HG03439 (cell line): ENCODE measurements at regions not wholly inside any gene's neighbourhood (a gene's known extent, or its start where the extent isn't known, plus 50 kb on each side); places are given as distances from the start of the nearest gene placed in this dataset.

Experiments used
- ATAC-seq: cut with Tn5 transposase; IDR thresholded peaks from one replicate; pipeline ENCODE4 v1.9.1; 2021; ENCODE audit warnings: mild to moderate bottlenecking, moderate library complexity; ENCODE audit not compliant: unreplicated experiment

DNA sequence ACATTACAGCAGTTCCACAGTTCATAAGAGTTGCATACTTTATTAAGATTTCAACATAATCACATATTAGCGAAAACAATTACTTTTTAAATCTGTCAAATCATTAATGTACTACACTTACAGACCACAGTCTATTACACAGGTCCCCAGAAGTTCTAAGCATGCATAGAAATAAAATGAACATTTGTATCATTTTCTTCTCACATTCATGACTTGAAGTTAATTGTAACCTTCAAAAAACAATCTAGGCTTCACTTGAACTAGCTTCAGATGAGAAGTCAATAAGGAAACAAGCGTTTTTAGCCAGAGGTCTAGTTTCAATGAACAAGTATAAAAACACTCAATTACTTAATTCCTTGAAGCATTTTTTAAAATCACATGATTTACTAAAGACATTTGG lies 238.3 kb downstream of the HACE1 start:
- ATAC-seq = no peak

DNA sequence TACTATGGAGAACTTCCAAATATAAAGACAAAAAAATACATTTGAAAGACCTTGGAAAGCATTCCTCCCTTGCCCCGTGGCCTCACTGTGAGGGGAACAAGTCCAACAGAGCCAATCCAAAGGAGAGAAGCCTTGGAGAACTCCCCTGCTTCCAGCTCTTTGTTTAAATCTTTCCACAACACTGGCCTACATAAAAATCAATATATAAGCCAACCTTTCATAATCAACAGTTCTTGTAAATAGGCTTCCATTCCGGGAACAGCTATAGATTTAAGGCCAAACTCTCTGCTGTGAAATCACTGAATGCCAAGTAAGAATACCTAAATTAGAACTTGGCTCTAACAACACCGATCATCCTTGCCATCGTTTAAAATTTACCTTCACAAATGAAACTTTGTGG lies 242.1 kb downstream of the HACE1 start:
- ATAC-seq = no peak

DNA sequence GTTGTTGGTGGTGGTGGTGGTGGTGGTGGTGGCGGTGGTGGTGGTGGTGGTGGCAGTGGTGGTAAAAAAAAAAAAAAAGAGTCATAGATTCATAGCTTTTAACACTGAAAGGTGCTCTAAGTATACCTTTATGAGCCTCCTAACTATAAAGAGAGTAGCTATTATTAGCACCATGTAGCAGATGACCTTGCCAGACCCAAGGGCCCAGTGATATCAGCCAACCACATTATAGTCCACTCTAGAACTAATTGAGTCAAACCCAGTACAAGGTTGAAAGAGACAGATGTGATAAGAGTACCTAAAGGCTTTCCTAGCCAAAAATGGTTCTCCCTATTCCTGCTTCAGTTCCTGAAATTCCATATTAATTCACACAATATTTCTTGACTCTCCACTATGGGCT lies 245.3 kb downstream of the HACE1 start:
- no peak for ATAC-seq

DNA sequence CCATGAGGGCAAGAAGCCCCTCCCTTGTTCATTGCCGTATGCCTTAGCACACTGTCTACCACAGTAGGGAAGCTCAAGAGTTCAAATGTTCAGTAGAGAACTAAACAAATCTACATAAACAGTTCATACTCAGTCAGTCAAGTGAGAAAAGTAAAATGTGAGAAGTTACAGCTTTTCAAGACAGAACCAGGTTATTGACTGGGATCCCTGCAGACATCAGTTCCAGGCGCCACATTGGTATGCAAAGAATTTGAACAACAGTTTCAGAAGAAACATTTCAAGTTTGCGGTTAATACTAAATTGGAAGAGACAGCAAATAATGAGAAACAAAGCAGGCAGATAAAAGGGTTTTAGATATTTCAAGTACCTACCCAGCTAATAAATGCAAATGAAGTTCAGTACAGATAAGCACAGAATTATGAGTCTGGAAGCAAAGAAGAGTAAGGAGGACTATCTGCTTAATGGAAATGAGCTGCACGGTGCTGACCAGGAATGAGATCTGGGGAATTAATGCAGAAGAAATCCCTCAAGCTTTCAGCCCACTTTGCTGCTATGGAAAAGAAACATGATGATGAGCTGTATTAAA lies 246.2 kb downstream of the HACE1 start:
- ATAC-seq = no peak

DNA sequence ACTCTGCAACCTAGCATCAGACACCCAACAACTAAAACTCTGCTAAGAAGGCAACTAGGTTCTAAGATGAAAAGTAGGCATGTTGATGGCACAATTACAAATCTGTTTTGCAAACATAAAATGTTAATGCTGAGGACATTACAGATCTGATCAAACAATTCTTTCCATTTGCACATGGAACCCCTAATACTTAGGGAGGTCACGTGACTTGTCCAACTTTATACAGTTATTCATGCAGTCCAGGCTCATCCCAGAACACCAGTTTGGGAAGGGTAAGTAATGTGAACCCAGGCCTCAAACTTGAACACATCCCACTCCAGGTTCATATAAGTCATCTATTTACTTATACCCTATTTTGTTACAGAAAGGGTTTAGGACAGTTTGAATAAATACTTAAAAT lies 247.2 kb downstream of the HACE1 start:
- no peak for ATAC-seq

DNA sequence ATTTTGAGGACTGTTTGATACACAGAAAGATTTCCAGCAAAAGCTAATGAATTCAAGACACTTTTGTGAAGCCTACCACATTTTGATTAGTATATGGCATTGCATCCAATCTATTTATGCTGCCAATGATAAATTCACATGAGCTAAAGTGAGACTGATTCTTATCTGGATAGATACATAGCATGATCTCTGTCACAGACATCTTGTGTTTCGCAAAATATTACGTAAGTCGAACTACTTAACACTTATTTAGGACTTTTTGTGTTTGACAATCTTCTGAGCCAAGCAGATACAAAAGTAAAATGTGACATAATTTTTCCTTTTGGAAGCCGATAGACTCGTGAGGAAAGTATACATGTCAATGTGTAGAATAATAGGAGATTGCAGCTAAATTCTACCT lies 251.6 kb downstream of the HACE1 start:
- ATAC-seq = no peak

DNA sequence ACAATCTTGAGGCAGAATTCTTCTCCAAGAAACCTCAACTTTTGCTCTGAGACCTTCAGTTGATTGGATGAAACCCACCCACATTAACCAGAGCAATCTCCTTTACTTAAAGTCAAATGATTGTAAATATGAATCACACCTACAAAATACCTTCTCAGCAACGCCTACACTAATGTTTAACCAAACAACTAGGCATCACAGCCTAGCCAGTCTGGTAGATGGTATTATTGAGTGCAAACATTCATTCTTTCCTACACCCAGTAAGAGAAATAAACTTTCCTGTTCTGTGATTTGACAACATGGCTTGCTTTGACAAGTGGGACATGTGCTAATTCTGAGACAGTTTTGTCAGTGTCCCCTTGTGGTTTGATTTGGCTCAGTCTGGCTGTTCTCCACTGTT lies 252.2 kb downstream of the HACE1 start:
- ATAC-seq = no peak

DNA sequence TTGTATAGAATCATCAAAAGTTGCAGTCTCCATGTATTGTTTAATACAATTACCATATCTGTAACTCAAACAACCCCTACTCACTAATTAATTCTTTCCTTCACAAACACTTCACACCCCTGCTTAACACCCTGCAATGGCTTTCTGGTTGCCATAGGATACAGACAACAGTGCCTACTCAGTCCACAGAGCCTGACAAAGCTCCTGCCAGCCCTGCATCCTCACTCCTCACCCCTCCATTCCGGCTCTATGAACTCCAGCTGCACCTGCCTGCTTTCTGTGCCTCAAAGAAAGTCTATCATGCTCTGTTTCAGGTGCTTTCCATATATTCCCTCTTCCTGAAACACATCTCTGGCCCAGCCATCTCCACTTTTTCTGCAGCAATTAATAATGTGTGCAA lies 253.4 kb downstream of the HACE1 start:
- ATAC-seq = no peak

DNA sequence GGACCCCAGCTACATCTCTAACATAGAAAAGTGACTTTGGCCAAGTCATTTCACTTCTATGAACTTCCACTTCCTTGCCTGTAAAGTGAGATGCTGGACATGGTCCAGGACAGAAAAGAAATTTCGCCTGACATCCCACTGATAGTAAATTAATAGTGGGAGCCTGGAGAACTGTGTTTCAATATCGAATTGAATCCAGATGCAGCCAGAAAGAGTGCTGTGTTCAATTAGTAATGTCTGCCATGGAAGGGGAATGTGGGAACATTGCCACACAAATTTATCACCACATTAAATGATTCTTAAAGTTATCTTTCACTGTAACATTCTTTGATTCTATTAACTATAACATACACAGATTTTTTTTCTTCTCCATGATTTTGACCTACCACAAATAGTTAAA lies 255.0 kb downstream of the HACE1 start:
- no peak for ATAC-seq

DNA sequence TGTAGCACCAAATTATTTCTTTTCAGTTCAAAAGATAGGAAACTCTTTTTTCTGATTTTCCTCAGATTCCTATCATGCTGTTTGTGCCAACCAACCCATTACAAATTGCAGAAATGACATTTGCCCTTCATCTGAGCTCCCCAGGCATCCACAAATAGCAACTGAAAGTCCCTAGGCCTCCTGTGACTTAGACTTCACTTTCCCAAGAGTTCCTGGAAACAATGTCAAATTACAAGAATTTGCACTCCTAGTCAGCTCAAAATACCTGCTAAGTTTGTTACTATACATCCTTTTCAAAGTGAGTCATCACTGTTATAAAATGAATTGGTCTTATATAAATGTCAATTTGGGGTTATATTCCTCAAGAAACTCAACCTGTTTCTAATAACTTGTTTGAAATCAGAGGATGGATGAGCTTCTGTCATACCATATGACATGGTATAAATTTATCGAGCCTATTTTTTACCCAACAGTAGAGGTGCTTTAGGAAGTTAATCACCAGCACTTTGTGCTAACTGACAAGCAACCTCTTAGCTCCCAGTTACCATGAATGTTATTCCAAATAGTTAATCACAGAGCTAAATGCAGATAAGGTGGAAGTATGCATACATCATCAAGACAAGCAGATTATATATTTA lies 256.5 kb downstream of the HACE1 start:
- no peak for ATAC-seq

DNA sequence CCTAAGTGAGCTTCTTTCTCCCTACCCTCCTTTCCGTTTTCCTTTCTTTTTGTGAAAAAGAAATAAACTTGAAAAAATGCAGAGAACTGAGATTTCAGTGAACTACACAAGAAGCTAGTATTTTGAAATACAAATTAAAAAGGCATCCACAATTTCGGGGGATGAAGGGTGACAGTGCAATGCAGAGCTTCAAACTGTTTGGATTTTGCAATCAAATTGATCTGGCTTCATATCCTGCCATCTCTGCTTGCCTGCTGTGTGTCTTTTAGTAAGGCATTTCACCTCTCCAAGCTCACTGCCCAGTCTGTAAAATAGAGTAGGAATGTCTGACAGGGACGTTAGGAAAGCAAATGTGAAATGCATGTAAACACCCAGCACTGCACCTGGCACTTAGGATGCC lies 258.0 kb downstream of the HACE1 start:
- ATAC-seq = no peak

DNA sequence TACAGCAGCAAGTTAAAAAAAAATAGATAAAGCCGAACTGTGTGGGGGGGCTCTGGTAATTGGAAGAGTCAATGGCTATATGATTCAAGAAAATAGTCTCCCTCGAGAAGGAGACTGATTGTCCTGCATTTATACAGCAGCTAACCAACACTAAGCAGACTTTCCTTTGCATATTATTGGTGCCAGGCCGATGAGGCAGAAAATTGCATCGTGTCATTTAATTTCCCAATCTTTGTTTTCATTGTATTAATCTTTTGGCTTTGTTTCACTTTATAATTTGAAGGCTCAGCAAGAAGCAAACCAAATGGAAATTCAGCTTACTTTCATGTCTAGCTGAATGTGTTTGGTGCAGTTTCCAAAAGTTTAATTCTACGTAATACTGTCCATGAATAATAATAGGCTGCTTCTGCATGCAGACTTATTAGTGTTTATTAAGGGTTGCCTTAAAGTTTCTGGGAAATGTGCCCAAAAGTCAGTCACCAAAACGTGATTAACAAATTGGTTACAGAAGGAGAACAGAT lies 258.5 kb downstream of the HACE1 start:
- ATAC-seq = no peak

DNA sequence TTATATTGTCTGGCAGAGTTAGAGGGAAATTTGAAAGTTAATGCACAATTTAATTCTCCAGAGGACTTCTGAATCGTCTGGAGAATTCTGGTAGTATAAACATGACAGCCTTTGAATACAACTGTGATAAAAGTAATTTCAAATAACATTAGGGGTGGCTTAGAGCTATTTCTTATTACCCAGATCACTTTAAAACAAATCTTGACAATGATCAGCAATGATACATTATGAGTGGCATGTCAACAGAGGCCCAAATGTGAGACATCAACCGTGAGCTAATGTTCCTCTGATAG lies 259.1 kb downstream of the HACE1 start:
- ATAC-seq = no peak

DNA sequence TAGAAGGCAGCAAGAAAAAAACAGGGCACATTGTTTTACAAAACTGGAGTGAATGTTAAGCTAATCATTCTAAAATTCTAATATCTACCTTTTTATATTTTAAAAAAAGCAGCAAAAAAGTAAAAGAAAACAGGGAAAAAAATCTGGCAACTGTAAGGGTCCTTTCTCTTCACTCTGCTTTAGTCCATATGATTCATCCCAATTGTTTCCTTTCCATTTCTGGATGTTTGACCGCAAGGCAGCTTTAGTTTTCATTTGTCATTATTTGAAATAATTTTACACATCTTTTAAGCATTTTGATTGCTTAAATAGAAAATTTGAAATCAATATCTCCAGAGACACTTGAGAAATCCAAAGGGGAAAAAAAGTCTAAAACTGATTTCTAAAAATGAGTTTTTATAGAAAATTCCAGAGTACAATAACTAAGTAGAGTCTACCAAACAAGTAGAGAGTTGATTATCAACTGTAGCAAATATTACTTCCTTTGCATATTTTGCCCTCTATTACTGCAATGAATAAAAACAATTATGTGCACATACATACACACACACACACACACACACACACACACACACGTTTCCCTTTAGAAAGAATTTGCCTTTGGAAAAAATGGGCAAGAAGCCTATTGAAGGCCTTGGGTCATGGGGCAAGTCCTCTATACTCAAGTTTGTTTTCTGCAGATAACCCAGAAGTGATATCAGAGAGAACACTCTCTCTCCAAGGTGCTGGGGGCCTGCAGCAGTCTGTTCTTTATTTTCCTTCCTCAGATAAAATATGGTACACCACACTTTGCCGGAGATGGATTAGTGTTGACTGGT lies 259.7 kb downstream of the HACE1 start:
- no peak for ATAC-seq

DNA sequence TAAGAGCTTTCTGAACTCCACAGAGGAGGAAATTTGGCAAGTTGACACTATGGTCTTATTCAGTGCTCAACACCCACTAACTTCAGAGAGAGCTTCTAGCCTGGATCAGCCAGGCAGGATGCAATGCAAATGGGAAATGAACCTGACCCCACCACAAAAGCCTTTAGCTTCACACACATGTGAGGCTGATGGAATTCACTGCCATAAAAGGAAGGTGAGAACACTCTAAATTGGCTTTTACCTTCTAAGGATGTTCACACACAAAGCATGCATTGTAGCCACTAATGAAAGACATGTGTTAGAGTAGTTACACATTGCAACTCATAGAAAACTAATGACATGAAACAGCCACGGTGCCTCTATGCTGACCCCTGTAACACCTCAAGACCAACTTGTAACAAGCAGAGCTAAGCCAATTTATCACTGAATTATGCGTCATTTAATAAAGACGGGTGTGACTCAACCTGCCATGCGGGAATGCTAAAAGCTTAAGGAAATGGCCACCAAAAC lies 262.1 kb downstream of the HACE1 start:
- no peak for ATAC-seq

DNA sequence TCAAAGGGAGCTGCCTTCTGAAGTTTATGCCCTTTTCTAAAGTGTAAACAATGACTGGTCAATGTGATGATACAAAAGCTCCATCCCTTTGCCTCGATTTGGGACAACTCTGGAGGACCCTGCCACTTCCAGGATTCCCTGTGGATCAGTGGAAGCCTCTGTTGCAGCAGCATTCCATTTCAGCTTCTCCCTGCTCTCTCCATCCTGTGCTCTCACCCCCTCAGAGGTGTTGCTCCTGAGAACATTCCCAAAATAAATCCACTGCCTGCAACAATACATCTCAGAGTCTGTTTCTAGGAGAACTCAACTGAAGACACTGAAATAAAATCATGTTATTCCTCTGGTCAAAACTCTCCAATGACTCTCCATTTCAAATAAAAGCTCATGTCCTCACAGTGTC lies 263.6 kb downstream of the HACE1 start:
- ATAC-seq = no peak

DNA sequence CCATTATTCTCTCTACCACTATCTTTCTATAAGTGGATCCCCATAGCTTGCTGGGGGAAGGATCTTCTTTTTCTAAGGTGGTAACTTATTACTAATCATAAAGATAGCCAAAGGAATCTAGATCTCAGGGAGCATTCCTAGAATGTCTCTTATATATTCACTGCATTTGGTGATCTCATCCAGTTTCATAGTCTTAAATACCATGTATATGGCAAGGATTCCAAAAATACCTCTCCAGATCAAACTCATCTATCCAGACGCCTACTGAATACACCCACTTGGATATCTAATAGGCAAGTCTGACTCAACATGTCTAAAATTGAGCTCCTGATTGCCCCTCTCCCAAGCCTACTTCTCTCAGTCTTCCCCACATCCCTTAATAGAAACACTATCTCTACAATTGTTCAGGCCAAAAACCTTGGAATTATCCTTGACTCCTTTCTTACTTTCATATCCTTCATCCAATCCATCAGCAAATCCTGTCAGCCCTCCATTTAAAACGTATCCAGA lies 264.4 kb downstream of the HACE1 start:
- ATAC-seq = no peak

DNA sequence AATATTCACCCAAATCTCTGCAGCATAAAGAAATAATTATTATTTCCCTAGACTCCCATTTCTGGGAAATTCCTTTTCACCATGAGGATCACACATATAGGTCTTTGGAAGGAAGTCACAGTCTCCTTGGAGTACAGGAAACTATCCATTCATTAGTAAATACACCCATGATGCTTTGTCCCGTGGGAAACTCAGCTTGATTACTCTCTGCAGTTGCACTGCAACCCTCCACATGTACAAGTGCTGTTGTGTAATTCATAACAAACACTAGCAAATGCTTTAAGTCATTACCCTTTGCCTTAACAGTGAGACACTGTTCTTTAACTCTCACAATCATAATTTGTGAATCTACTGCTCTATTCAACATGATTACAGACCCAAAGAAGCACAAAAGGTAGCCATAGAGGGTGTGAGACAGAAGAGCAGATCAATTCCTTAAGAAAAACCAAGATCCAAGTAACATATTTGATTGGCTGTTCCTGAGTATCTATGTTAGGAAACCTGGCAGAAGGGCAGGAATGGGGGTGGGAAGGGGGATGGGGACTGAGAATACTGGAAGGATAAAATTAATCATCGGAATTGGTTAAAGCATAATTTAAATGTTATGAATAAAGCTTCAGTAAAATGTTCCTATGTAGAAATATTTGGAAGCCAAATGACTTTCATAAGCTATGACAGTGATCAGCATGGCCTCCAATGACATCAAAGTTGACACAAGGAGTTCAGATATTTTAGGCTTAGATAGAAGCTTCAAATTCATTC lies 268.0 kb downstream of the HACE1 start:
- ATAC-seq = no peak

DNA sequence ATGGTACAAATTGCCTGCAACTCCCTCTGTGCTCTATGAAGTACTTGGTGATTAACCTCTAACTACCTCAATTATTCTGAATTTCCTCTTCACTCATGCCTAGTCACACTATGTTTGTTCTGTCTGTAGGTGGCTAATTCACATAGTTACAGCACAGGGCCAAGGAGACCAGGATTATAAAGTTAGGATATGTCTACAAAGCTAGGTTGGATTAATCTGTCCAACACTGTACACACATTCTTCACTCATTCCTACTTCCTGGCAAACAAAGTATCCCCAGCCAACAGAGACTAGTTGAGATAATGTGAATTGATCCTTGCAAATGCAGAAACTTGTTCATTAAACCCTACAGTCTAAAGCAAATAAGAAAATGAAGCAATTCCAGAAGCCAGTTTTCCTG lies 269.8 kb downstream of the HACE1 start:
- ATAC-seq = no peak

DNA sequence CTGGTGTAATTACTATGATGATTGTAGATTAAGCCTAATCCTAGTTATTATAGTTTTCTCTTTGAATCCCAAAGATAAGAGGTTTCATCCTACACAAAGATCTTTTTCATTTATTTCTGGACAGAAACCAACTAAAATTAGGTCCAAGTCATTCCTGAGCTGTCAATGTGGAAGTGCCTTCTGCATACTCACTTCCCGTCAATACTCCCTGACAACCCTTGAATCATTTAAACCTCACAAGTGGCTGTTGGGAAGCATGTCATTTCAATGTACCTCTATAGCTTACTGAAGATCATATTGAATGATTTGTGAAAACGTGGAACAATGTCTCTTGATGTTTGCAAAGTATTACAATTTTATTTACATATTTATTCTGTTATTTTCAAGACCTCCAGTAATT lies 274.1 kb downstream of the HACE1 start:
- no peak for ATAC-seq

DNA sequence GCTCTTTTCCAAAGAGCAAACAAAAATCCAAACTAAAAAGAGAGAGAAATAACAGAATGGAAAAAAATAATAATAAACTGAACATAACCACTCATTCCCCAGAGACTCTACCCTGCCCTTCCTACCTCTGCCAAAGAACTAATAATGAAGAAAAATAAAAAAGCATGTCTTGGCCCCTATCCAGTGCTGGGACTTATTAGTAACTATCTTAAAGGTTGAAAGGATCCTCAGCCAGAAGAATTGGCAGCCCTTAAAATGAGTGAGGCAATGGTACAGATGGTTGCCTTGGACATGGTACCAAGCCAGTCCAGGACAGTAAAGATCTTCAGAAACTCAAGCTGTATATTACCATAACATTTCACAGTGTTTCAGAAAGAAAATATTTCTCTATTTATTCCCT lies 279.3 kb downstream of the HACE1 start:
- ATAC-seq = no peak
